KMS-11 (cell line): ENCODE measurements at regions not wholly inside any gene's neighbourhood (a gene's known extent, or its start where the extent isn't known, plus 50 kb on each side); places are given as distances from the start of the nearest gene placed in this dataset.

ENCODE experiments used
- H2AFZ ChIP-seq: fragments of 200-600 bp; sonication (generic); 2 replicates; pipeline ENCODE4 v1.6.1; 2016; ENCODE audit warnings: antibody characterized with exemption, mixed run types, low read depth
- H3K27ac ChIP-seq: fragments of 200-600 bp; sonication (generic); 2 replicates; pipeline ENCODE4 v1.6.1; 2016; ENCODE audit warnings: mild to moderate bottlenecking, mixed run types
- H3K27me3 ChIP-seq: fragments of 200-600 bp; sonication (generic); 2 replicates; pipeline ENCODE4 v1.6.1; 2017; ENCODE audit warnings: mild to moderate bottlenecking, low read depth, mixed run types, moderate library complexity; ENCODE audit not compliant: insufficient read depth
- H3K36me3 ChIP-seq: fragments of 200-600 bp; sonication (generic); 2 replicates; pipeline ENCODE4 v1.6.1; 2017; ENCODE audit warnings: mild to moderate bottlenecking, mixed run types; ENCODE audit not compliant: insufficient read depth
- H3K4me1 ChIP-seq: fragments of 200-600 bp; sonication (generic); 2 replicates; pipeline ENCODE4 v1.6.1; 2016; ENCODE audit warnings: mild to moderate bottlenecking, low read depth, mixed run types; ENCODE audit not compliant: poor library complexity, severe bottlenecking
- H3K4me2 ChIP-seq: fragments of 200-600 bp; sonication (generic); 2 replicates; pipeline ENCODE4 v1.7.0; 2016; ENCODE audit warnings: mild to moderate bottlenecking, mixed run types
- H3K4me3 ChIP-seq: fragments of 200-600 bp; sonication (generic); IDR thresholded peaks from 2 replicates; pipeline ENCODE4 v1.6.1; 2017; ENCODE audit warnings: low read depth, low read length, mixed read lengths; ENCODE audit not compliant: insufficient read depth
- H3K79me2 ChIP-seq: fragments of 200-600 bp; sonication (generic); 2 replicates; pipeline ENCODE4 v1.6.1; 2016; ENCODE audit warnings: low read depth, mixed run types; ENCODE audit not compliant: insufficient read depth
- H3K9ac ChIP-seq: fragments of 200-600 bp; sonication (generic); 2 replicates; pipeline ENCODE4 v1.6.1; 2016; ENCODE audit warnings: mild to moderate bottlenecking, mixed run types
- H4K20me1 ChIP-seq: fragments of 200-600 bp; sonication (generic); 2 replicates; pipeline ENCODE4 v1.6.1; 2016; ENCODE audit warnings: mild to moderate bottlenecking, mixed run types; ENCODE audit not compliant: insufficient read depth
- TF ChIP-seq, protein P1 (sequence below): fragments of 200-600 bp; sonication (generic); conservative IDR thresholded peaks from 2 replicates; pipeline ENCODE4 v1.6.1; 2017; ENCODE audit warnings: low read depth, mild to moderate bottlenecking, antibody characterized with exemption, low read length, moderate library complexity, mixed read lengths

DNA sequence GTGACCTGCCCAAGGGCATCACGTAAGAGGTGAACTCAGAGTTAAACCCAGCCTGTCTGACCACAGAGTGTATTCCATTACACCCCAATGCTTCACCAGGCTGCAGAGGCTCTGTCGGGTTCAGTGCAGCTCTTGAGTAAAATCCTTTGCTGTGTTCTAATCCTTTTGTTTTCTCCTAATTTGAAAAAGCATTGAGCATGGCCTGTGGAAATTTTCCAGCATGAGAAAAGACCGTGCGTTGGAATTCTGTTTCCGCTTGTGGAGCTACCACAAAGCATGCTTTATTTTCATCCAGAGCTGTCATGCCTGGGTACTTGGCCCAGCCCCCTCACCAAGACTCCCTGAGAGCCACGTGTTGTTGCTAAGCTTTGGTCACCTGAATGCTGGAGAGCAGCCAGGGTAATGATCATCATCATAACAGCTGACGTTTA, 317.6 kb downstream of the PRDM2 start:
- H3K36me3 ChIP-seq, result no peaks in the 10 kb centered on the region
- H3K4me3 ChIP-seq, result no peak overlapping the region
- no peaks in the 10 kb centered on the region for H3K79me2 ChIP-seq
- no peaks in the 10 kb centered on the region for H4K20me1 ChIP-seq
- no peak overlapping the region for H3K9ac ChIP-seq
- TF ChIP-seq, protein P1, sequence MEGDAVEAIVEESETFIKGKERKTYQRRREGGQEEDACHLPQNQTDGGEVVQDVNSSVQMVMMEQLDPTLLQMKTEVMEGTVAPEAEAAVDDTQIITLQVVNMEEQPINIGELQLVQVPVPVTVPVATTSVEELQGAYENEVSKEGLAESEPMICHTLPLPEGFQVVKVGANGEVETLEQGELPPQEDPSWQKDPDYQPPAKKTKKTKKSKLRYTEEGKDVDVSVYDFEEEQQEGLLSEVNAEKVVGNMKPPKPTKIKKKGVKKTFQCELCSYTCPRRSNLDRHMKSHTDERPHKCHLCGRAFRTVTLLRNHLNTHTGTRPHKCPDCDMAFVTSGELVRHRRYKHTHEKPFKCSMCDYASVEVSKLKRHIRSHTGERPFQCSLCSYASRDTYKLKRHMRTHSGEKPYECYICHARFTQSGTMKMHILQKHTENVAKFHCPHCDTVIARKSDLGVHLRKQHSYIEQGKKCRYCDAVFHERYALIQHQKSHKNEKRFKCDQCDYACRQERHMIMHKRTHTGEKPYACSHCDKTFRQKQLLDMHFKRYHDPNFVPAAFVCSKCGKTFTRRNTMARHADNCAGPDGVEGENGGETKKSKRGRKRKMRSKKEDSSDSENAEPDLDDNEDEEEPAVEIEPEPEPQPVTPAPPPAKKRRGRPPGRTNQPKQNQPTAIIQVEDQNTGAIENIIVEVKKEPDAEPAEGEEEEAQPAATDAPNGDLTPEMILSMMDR, result no peak
- no peak overlapping the region for H3K27ac ChIP-seq
- no peaks in the 10 kb centered on the region for H3K27me3 ChIP-seq
- H3K4me1 ChIP-seq, result no peaks in the 10 kb centered on the region
- no peak overlapping the region for H3K4me2 ChIP-seq
- no peak overlapping the region for H2AFZ ChIP-seq

DNA sequence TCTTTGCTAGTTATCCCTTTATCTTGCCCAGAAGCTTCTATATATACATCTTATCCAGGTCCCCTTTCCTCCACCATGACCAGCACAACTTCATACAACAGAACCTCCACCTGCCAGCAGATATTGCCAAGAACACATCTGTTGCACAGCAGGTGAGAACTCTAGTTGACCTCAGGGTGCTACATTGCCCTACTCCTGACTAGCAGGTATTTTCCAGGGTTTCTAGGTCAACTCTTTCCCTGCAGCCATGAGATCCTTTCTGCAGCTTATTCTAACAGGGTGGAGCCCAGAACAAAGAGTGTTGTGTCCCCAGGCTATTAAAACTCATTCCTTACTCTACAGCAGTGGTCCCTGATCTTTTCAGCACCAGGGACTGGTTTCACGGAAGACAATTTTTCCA, 319.5 kb downstream of the PRDM2 start:
- Histone ChIP-seq H2AFZ (no peak overlapping the region), H4K20me1 (no peaks in the 10 kb centered on the region), H3K4me3 (no peak overlapping the region), H3K36me3 (no peaks in the 10 kb centered on the region), H3K27ac (no peak overlapping the region), H3K79me2 (no peaks in the 10 kb centered on the region), H3K27me3 (no peaks in the 10 kb centered on the region), H3K4me1 (no peaks in the 10 kb centered on the region), H3K4me2 (no peak overlapping the region), H3K9ac (no peak overlapping the region)
- TF ChIP-seq, protein P1, result no peak

DNA sequence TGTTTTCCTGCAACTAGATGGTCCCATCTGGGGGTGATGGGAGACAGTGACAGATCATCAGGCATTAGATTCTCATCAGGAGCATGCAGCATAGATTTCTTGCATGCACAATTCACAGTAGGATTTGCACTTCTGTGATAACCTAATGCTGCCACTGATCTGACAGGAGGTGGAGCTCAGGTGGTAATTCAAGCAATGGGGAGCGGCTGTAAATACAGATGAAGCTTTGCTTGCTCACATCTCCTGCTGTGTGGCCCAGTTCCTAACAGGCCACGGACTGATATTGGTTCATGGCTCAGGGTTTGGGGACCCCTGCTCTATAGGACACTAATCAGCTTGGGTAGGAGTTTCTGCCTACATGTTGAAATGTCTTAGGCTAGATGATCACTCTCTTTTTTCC, 320.0 kb downstream of the PRDM2 start:
- H3K4me1 ChIP-seq, result no peaks in the 10 kb centered on the region
- H3K36me3 ChIP-seq, result no peaks in the 10 kb centered on the region
- TF ChIP-seq, protein P1, result no peak
- no peak overlapping the region for H3K4me2 ChIP-seq
- H3K27ac ChIP-seq, result no peak overlapping the region
- no peak overlapping the region for H3K9ac ChIP-seq
- no peaks in the 10 kb centered on the region for H4K20me1 ChIP-seq
- no peaks in the 10 kb centered on the region for H3K79me2 ChIP-seq
- H2AFZ ChIP-seq, result no peak overlapping the region
- no peak overlapping the region for H3K4me3 ChIP-seq
- H3K27me3 ChIP-seq, result no peaks in the 10 kb centered on the region

DNA sequence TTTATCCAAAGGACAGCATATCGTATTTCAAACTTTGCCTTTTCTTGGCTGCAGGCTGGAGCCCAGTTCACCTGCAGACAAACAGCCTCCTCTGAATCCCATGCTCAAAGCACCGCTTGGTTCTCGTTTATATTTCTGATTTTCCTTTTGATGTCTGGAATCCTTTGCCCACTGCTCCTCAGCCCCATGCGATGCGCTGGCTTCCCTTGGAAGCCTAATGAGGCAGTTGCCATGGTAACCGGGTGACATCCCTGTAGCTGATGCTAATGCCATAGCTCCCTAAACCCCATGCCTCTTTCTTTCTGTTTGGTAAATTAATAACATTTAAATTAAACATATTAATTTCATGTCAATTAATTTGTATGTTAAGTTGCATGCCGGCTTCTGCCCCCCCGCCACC, 327.1 kb downstream of the PRDM2 start:
- H3K27me3 ChIP-seq, result no peaks in the 10 kb centered on the region
- H3K27ac ChIP-seq, result no peak overlapping the region
- H3K79me2 ChIP-seq, result no peaks in the 10 kb centered on the region
- TF ChIP-seq, protein P1, result no peak
- no peaks in the 10 kb centered on the region for H4K20me1 ChIP-seq
- no peak overlapping the region for H2AFZ ChIP-seq
- H3K4me2 ChIP-seq, result no peak overlapping the region
- H3K4me1 ChIP-seq, result no peaks in the 10 kb centered on the region
- H3K9ac ChIP-seq, result no peak overlapping the region
- H3K4me3 ChIP-seq, result no peak overlapping the region
- no peaks in the 10 kb centered on the region for H3K36me3 ChIP-seq
